OCI-LY1 (cell line): ENCODE measurements at regions not wholly inside any gene's neighbourhood (a gene's known extent, or its start where the extent isn't known, plus 50 kb on each side); places are given as distances from the start of the nearest gene placed in this dataset.

Experiments
- H2AFZ ChIP-seq: fragments of 200-600 bp; sonication (generic), shearing (Covaris generic); 2 replicates; pipeline ENCODE4 v1.6.0; 2014; ENCODE audit warnings: antibody characterized with exemption, mild to moderate bottlenecking, low read length
- H3F3A ChIP-seq: fragments of 200-600 bp; sonication (generic), shearing (Covaris generic); 2 replicates; pipeline ENCODE4 v1.6.0; 2014; ENCODE audit warnings: mild to moderate bottlenecking, antibody characterized with exemption, low read length, moderate library complexity; ENCODE audit not compliant: insufficient read depth
- H3K27ac ChIP-seq: fragments of 200-600 bp; sonication (generic); 2 replicates; pipeline ENCODE4 v1.5.1; 2014; ENCODE audit warnings: low read length, mixed run types, mild to moderate bottlenecking, low read depth; ENCODE audit not compliant: poor library complexity, severe bottlenecking
- H3K27me3 ChIP-seq: fragments of 200-600 bp; sonication (generic); 2 replicates; pipeline ENCODE4 v1.6.0; 2014; ENCODE audit warnings: antibody characterized with exemption, mild to moderate bottlenecking, low read length, moderate library complexity; ENCODE audit not compliant: insufficient read depth
- H3K36me3 ChIP-seq: fragments of 200-600 bp; sonication (generic); 2 replicates; pipeline ENCODE4 v1.6.1; 2014; ENCODE audit warnings: mild to moderate bottlenecking, antibody characterized with exemption, low read length, moderate library complexity, mixed read lengths; ENCODE audit not compliant: insufficient read depth
- H3K4me1 ChIP-seq: fragments of 200-600 bp; sonication (generic); 2 replicates; pipeline ENCODE4 v1.5.1; 2014; ENCODE audit warnings: mild to moderate bottlenecking, low read length, moderate library complexity; ENCODE audit not compliant: insufficient read depth, severe bottlenecking
- H3K4me2 ChIP-seq: fragments of 200-600 bp; sonication (generic), shearing (Covaris generic); 2 replicates; pipeline ENCODE4 v1.6.1; 2014; ENCODE audit warnings: low read length
- H3K4me3 ChIP-seq: fragments of 200-600 bp; sonication (generic); 2 replicates; pipeline ENCODE4 v1.5.1; 2014; ENCODE audit warnings: low read length, low read depth, mild to moderate bottlenecking, mixed read lengths; ENCODE audit not compliant: poor library complexity, severe bottlenecking
- H3K79me2 ChIP-seq: fragments of 200-600 bp; shearing (Covaris generic); 2 replicates; pipeline ENCODE4 v1.6.1; 2016; ENCODE audit warnings: mixed run types, low read length, mixed read lengths; ENCODE audit not compliant: insufficient read depth
- H3K9ac ChIP-seq: fragments of 200-600 bp; sonication (generic), shearing (Covaris generic); 2 replicates; pipeline ENCODE4 v1.6.1; 2014; ENCODE audit warnings: mild to moderate bottlenecking, low read length, mixed read lengths
- H3K9me2 ChIP-seq: fragments of 200-600 bp; sonication (generic), shearing (Covaris generic); 2 replicates; pipeline ENCODE4 v1.6.1; 2014; ENCODE audit warnings: low read depth, mild to moderate bottlenecking, low read length, mixed read lengths
- H3K9me3 ChIP-seq: fragments of 200-600 bp; shearing (Covaris generic); 2 replicates; pipeline ENCODE4 v1.6.1; 2014; ENCODE audit warnings: low read length, mixed read lengths
- H4K20me1 ChIP-seq: fragments of 200-600 bp; sonication (generic), shearing (Covaris generic); 2 replicates; pipeline ENCODE4 v1.6.0; 2016; ENCODE audit warnings: mild to moderate bottlenecking, low read length; ENCODE audit not compliant: insufficient read depth
- CTCF ChIP-seq: fragments of 200-600 bp; sonication (generic), shearing (Covaris generic); IDR thresholded peaks from 2 replicates; pipeline ENCODE4 v1.5.1; 2017; ENCODE audit warnings: mild to moderate bottlenecking, antibody characterized with exemption, low read length, moderate library complexity, mixed read lengths
- EZH2 ChIP-seq: fragments of 200-600 bp; sonication (generic), shearing (Covaris generic); IDR thresholded peaks from 2 replicates; pipeline ENCODE4 v1.8.0; 2017; ENCODE audit warnings: borderline replicate concordance, mixed run types, mild to moderate bottlenecking, antibody characterized with exemption, low read length, moderate library complexity, mixed read lengths

GRCh38 chr6:165823609-165824326 lies 160.7 kb upstream of the PDE10A start:
- H4K20me1 ChIP-seq, result no peaks in the 10 kb centered on the region
- no peaks in the 10 kb centered on the region for H3K79me2 ChIP-seq
- H3K27me3 ChIP-seq, result no peaks in the 10 kb centered on the region; the same call in 1 of the 2 replicates
- H3K4me2 ChIP-seq, result no peak overlapping the region
- no peaks in the 10 kb centered on the region for H3K9me3 ChIP-seq
- H3K9ac ChIP-seq, result no peak overlapping the region
- H3K27ac ChIP-seq, result no peak overlapping the region
- no peaks in the 10 kb centered on the region for H3F3A ChIP-seq
- no peak for TF ChIP-seq CTCF
- no peak for TF ChIP-seq EZH2
- H3K36me3 ChIP-seq, result no peaks in the 10 kb centered on the region
- H2AFZ ChIP-seq, result no peak overlapping the region
- H3K4me1 ChIP-seq, result no peaks in the 10 kb centered on the region
- no peak overlapping the region for H3K4me3 ChIP-seq
- H3K9me2 ChIP-seq, result no peaks in the 10 kb centered on the region

- Histone ChIP-seq H3K27ac (no peak overlapping the region), H3K27me3 (no peaks in the 10 kb centered on the region; the same call in 1 of the 2 replicates), H3F3A (no peaks in the 10 kb centered on the region), H3K79me2 (no peaks in the 10 kb centered on the region), H3K9me3 (no peaks in the 10 kb centered on the region), H3K4me2 (no peak overlapping the region), H4K20me1 (no peaks in the 10 kb centered on the region), H2AFZ (no peak overlapping the region), H3K9ac (no peak overlapping the region), H3K4me1 (no peaks in the 10 kb centered on the region), H3K9me2 (no peaks in the 10 kb centered on the region), H3K4me3 (no peak overlapping the region), H3K36me3 (no peaks in the 10 kb centered on the region)
- no peak for TF ChIP-seq EZH2
- no peak for TF ChIP-seq CTCF
Observed at GRCh38 chr6:165822501-165822900, 159.5 kb upstream of the PDE10A start.

- Histone ChIP-seq H3K4me3 (no peak overlapping the region), H3K27ac (no peak overlapping the region), H3K9ac (no peak overlapping the region), H3K9me3 (no peaks in the 10 kb centered on the region), H3K4me2 (no peak overlapping the region), H3K79me2 (no peaks in the 10 kb centered on the region), H3F3A (no peaks in the 10 kb centered on the region), H2AFZ (no peak overlapping the region), H3K27me3 (no peaks in the 10 kb centered on the region; the same call in 1 of the 2 replicates), H3K4me1 (no peaks in the 10 kb centered on the region), H3K9me2 (no peaks in the 10 kb centered on the region), H3K36me3 (no peaks in the 10 kb centered on the region), H4K20me1 (no peaks in the 10 kb centered on the region)
- TF ChIP-seq CTCF (no peak), EZH2 (no peak)
Observed at GRCh38 chr6:165821754-165822153, 158.7 kb upstream of the PDE10A start.
